K562 (cell line): ENCODE measurements at regions not wholly inside any gene's neighbourhood (a gene's known extent, or its start where the extent isn't known, plus 50 kb on each side); places are given as distances from the start of the nearest gene placed in this dataset.

ENCODE experiments used
- EHMT2 ChIP-seq: fragments of 450-650 bp; IDR thresholded peaks from 2 replicates; pipeline ENCODE4 v1.6.1; 2018; ENCODE audit warnings: antibody characterized with exemption
- HMGXB4 ChIP-seq: sonication (generic); formaldehyde crosslinking; IDR thresholded peaks from 2 replicates; pipeline ENCODE4 v1.8.1; 2023; ENCODE audit warnings: mild to moderate bottlenecking, missing genetic modification reagents

- no peak for TF ChIP-seq HMGXB4
- no peak for TF ChIP-seq EHMT2
Measured at GRCh38 chr16:49018259-49018931, 263.2 kb downstream of the CBLN1 start.
